K562 (cell line): ENCODE measurements at regions not wholly inside any gene's neighbourhood (a gene's known extent, or its start where the extent isn't known, plus 50 kb on each side); places are given as distances from the start of the nearest gene placed in this dataset.

Experiments used
- EZH2 ChIP-seq: IDR thresholded peaks from 2 replicates; pipeline ENCODE4 v1.6.1; 2012; ENCODE audit warnings: low read depth, mild to moderate bottlenecking, inconsistent platforms, low read length, borderline replicate concordance
- FOSL1 ChIP-seq: fragments of 200-800 bp; sonication (Bioruptor generic); conservative IDR thresholded peaks from 2 replicates; pipeline ENCODE4 v1.6.1; 2016; ENCODE audit warnings: missing genetic modification characterization, missing compliant biosample characterization
- GABPA ChIP-seq: fragments of 200-800 bp; sonication (Bioruptor generic); conservative IDR thresholded peaks from 2 replicates; pipeline ENCODE4 v1.6.1; 2016; ENCODE audit warnings: low read depth, missing genetic modification characterization, missing compliant biosample characterization
- HDAC6 ChIP-seq: IDR thresholded peaks from 2 replicates; pipeline ENCODE4 v1.6.1; 2012; ENCODE audit warnings: low read depth, mild to moderate bottlenecking, control low read depth, inconsistent platforms, low read length, moderate library complexity
- JUNB ChIP-seq: fragments of 450-650 bp; formaldehyde crosslinking; conservative IDR thresholded peaks from 2 replicates; pipeline ENCODE4 v1.4.0; 2020; ENCODE audit warnings: mild to moderate bottlenecking
- SPI1 ChIP-seq: IDR thresholded peaks from 2 replicates; pipeline ENCODE4 v1.6.1; 2011; ENCODE audit warnings: low read depth, low read length, control low read depth, borderline replicate concordance
- ZNF146 ChIP-seq: IDR thresholded peaks from one replicate; pipeline ENCODE4 v1.6.1; 2018; ENCODE audit warnings: missing compliant biosample characterization; ENCODE audit not compliant: unreplicated experiment
- ZNF589 ChIP-seq: fragments of 200-800 bp; sonication (Bioruptor generic); IDR thresholded peaks from 2 replicates; pipeline ENCODE4 v1.6.1; 2016; ENCODE audit warnings: low read depth, missing genetic modification characterization, missing compliant biosample characterization
- ZNF780A ChIP-seq: fragments of 250-450 bp; sonication (Bioruptor Pico); IDR thresholded peaks from 2 replicates; pipeline ENCODE4 v1.5.0; 2021; ENCODE audit warnings: mild to moderate bottlenecking
- TF ChIP-seq, protein P1 (sequence below), 3 experiments: IDR thresholded peaks in 2 of 3; conservative IDR thresholded peaks in 1 of 3; 2 replicates each; pipeline ENCODE4 v1.5.1; 2011 to 2012; ENCODE audit warnings: low read length in 3 of 3, mild to moderate bottlenecking in 3 of 3, control low read depth in 2 of 3, improper control_type of control experiment in 1 of 3, inconsistent platforms in 1 of 3, low read depth in 1 of 3, mixed read lengths in 1 of 3, moderate library complexity in 1 of 3; ENCODE audit not compliant: insufficient read depth in 2 of 3
- TF ChIP-seq, protein P2 (sequence below): sonication (generic); formaldehyde crosslinking; IDR thresholded peaks from 2 replicates; pipeline ENCODE4 v1.9.0; 2022; ENCODE audit warnings: mild to moderate bottlenecking, missing genetic modification reagents
- TF ChIP-seq, protein P3 (sequence below), 3 experiments: fragments of 200-800 bp in 1 of 3; fragments of 250-450 bp in 1 of 3; fragments of 450-650 bp in 1 of 3; sonication (Bioruptor Pico) in 1 of 3; sonication (Bioruptor generic) in 1 of 3; formaldehyde crosslinking in 1 of 3; IDR thresholded peaks; 2 replicates each; pipeline versions ENCODE4 v1.6.1 to v1.8.0; 2016 to 2022; ENCODE audit warnings: mild to moderate bottlenecking in 2 of 3, missing genetic modification characterization in 2 of 3, missing compliant biosample characterization in 1 of 3, moderate library complexity in 1 of 3
- TF ChIP-seq, protein P4 (sequence below), 2 experiments: fragments of 450-650 bp; formaldehyde crosslinking in 1 of 2; IDR thresholded peaks; 2 replicates each; pipeline versions ENCODE4 v1.4.0 to v1.6.1; 2014 to 2020; ENCODE audit warnings: mild to moderate bottlenecking in 2 of 2, borderline replicate concordance in 1 of 2, low read depth in 1 of 2

DNA sequence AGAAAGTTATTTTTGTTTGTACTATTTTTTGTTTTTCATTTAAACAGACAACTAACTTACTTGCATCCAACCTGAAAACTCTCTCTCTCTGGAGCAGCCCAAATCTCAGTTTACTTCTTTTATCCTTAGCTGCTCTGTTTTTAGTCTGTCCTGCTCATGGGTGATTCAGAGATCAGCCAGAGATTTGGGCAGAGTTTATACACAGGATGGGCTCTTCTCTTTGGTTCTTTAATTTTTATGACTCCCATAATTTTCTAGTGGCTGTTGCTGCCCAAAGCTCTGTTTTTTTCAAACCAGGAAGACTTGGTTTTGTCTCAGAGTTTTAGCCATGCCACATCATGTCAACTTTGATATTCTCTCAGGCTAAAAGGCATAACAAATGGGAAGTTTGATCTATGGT, 86.8 kb upstream of the CD55 start:
- TF ChIP-seq, protein P1, sequence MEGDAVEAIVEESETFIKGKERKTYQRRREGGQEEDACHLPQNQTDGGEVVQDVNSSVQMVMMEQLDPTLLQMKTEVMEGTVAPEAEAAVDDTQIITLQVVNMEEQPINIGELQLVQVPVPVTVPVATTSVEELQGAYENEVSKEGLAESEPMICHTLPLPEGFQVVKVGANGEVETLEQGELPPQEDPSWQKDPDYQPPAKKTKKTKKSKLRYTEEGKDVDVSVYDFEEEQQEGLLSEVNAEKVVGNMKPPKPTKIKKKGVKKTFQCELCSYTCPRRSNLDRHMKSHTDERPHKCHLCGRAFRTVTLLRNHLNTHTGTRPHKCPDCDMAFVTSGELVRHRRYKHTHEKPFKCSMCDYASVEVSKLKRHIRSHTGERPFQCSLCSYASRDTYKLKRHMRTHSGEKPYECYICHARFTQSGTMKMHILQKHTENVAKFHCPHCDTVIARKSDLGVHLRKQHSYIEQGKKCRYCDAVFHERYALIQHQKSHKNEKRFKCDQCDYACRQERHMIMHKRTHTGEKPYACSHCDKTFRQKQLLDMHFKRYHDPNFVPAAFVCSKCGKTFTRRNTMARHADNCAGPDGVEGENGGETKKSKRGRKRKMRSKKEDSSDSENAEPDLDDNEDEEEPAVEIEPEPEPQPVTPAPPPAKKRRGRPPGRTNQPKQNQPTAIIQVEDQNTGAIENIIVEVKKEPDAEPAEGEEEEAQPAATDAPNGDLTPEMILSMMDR (IDR thresholded peaks at IDR 0.05 in 2 of 3, conservative IDR thresholded peaks at IDR 0.05 in 1 of 3; ENCODE audit: insufficient read depth in 2 of 3, low read depth in 1 of 3, low read length in 3 of 3), result no peak
- TF ChIP-seq EZH2 (no peak), ZNF589 (CRISPR knock-in tag) (no peak), ZNF780A (CRISPR knock-in tag) (no peak), SPI1 (no peak), GABPA (tag) (no peak), ZNF146 (CRISPR knock-in tag) (no peak), JUNB (CRISPR knock-in tag) (no peak), HDAC6 (no peak), FOSL1 (tag) (no peak)
- TF ChIP-seq, protein P2, sequence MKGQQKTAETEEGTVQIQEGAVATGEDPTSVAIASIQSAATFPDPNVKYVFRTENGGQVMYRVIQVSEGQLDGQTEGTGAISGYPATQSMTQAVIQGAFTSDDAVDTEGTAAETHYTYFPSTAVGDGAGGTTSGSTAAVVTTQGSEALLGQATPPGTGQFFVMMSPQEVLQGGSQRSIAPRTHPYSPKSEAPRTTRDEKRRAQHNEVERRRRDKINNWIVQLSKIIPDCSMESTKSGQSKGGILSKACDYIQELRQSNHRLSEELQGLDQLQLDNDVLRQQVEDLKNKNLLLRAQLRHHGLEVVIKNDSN (CRISPR knock-in tag), result no peak
- TF ChIP-seq, protein P3, sequence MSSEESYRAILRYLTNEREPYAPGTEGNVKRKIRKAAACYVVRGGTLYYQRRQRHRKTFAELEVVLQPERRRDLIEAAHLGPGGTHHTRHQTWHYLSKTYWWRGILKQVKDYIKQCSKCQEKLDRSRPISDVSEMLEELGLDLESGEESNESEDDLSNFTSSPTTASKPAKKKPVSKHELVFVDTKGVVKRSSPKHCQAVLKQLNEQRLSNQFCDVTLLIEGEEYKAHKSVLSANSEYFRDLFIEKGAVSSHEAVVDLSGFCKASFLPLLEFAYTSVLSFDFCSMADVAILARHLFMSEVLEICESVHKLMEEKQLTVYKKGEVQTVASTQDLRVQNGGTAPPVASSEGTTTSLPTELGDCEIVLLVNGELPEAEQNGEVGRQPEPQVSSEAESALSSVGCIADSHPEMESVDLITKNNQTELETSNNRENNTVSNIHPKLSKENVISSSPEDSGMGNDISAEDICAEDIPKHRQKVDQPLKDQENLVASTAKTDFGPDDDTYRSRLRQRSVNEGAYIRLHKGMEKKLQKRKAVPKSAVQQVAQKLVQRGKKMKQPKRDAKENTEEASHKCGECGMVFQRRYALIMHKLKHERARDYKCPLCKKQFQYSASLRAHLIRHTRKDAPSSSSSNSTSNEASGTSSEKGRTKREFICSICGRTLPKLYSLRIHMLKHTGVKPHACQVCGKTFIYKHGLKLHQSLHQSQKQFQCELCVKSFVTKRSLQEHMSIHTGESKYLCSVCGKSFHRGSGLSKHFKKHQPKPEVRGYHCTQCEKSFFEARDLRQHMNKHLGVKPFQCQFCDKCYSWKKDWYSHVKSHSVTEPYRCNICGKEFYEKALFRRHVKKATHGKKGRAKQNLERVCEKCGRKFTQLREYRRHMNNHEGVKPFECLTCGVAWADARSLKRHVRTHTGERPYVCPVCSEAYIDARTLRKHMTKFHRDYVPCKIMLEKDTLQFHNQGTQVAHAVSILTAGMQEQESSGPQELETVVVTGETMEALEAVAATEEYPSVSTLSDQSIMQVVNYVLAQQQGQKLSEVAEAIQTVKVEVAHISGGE (CRISPR knock-in tag; IDR thresholded peaks at IDR 0.05), result no peak
- TF ChIP-seq, protein P4, sequence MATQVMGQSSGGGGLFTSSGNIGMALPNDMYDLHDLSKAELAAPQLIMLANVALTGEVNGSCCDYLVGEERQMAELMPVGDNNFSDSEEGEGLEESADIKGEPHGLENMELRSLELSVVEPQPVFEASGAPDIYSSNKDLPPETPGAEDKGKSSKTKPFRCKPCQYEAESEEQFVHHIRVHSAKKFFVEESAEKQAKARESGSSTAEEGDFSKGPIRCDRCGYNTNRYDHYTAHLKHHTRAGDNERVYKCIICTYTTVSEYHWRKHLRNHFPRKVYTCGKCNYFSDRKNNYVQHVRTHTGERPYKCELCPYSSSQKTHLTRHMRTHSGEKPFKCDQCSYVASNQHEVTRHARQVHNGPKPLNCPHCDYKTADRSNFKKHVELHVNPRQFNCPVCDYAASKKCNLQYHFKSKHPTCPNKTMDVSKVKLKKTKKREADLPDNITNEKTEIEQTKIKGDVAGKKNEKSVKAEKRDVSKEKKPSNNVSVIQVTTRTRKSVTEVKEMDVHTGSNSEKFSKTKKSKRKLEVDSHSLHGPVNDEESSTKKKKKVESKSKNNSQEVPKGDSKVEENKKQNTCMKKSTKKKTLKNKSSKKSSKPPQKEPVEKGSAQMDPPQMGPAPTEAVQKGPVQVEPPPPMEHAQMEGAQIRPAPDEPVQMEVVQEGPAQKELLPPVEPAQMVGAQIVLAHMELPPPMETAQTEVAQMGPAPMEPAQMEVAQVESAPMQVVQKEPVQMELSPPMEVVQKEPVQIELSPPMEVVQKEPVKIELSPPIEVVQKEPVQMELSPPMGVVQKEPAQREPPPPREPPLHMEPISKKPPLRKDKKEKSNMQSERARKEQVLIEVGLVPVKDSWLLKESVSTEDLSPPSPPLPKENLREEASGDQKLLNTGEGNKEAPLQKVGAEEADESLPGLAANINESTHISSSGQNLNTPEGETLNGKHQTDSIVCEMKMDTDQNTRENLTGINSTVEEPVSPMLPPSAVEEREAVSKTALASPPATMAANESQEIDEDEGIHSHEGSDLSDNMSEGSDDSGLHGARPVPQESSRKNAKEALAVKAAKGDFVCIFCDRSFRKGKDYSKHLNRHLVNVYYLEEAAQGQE (IDR thresholded peaks at IDR 0.05; ENCODE audit: borderline replicate concordance), result no peak
- TF ChIP-seq, protein P4 (CRISPR knock-in tag; IDR thresholded peaks at IDR 0.05; ENCODE audit: low read depth), result no peak
